GM12878 (cell line): ENCODE measurements at regions not wholly inside any gene's neighbourhood (a gene's known extent, or its start where the extent isn't known, plus 50 kb on each side); places are given as distances from the start of the nearest gene placed in this dataset.

Source experiments
- ATAC-seq: fragments of 200-7000 bp; cut with Tn5 transposase; 3 replicates; pipeline ENCODE4 v1.9.1; 2020; ENCODE audit warnings: mild to moderate bottlenecking, moderate library complexity
- BruUV-seq: library from RNA; stranded (reverse); fragments of 400-500 nt; replicated peaks from 2 replicates; lab custom pipeline; 2021; lab: Mats Ljungman, UMichigan
- CTCF ChIA-PET: fragments of 300-600 bp; sonication (Branson Sonifier 250); formaldehyde crosslinking; extraction: SDS; loops from one replicate; lab custom pipeline; 2021; ENCODE audit warnings: inconsistent platforms; lab: Yijun Ruan, JAX
- POLR2A ChIA-PET: fragments of 350-600 bp; formaldehyde crosslinking; extraction: SDS; loops from one replicate; lab custom pipeline; 2021; ENCODE audit warnings: inconsistent platforms; lab: Charles Lee
- RAD21 ChIA-PET: fragments of 300-600 bp; sonication (Branson Sonifier 250); formaldehyde crosslinking; loops from one replicate; lab custom pipeline; 2023; ENCODE audit warnings: antibody characterized with exemption; ENCODE audit not compliant: unreplicated experiment; lab: Charles Lee
- SMC1A ChIA-PET: fragments of 300-600 bp; sonication (Branson Sonifier 250); formaldehyde crosslinking; loops from one replicate; lab custom pipeline; 2023; ENCODE audit not compliant: unreplicated experiment, uncharacterized antibody; lab: Charles Lee
- DNase-seq: peaks from one replicate; pipeline ENCODE4 v3.0.0-alpha.2; 2011; ENCODE audit warnings: low read depth, low spot score
- FAIRE-seq: peaks from 3 replicates; lab custom pipeline; 2011; peaks lifted over from hg19 to GRCh38; lab: Jason Lieb, UNC
- H2AFZ ChIP-seq: 2 replicates; pipeline ENCODE4 v1.6.0; 2011; ENCODE audit warnings: low read depth, low read length, control low read depth; ENCODE audit not compliant: control insufficient read depth
- H3K27ac ChIP-seq: 2 replicates; pipeline ENCODE4 v1.5.1; 2011; ENCODE audit warnings: control low read depth; ENCODE audit not compliant: control insufficient read depth, insufficient read depth
- H3K27me3 ChIP-seq, 2 experiments: replicated peaks in 1 of 2; 2 replicates each; pipeline versions ENCODE4 v1.6.0 to v1.6.1; 2011; ENCODE audit warnings: low read length in 1 of 2; ENCODE audit not compliant: control insufficient read depth in 2 of 2, insufficient read depth in 2 of 2
- H3K36me3 ChIP-seq, 2 experiments: 2 replicates each; pipeline ENCODE4 v1.5.1; 2011; ENCODE audit warnings: low read length in 1 of 2; ENCODE audit not compliant: control insufficient read depth in 2 of 2, insufficient read depth in 2 of 2
- H3K4me1 ChIP-seq: 2 replicates; pipeline ENCODE4 v1.6.1; 2011; ENCODE audit warnings: mild to moderate bottlenecking, low read length, moderate library complexity, mixed read lengths; ENCODE audit not compliant: control insufficient read depth, insufficient read depth
- H3K4me2 ChIP-seq: 2 replicates; pipeline ENCODE4 v1.6.0; 2011; ENCODE audit warnings: control low read depth; ENCODE audit not compliant: control insufficient read depth, insufficient read depth
- H3K4me3 ChIP-seq: fragments of 200-600 bp; sonication (generic); 2 replicates; pipeline ENCODE4 v1.5.1; 2016
- H3K79me2 ChIP-seq: 2 replicates; pipeline ENCODE4 v1.6.0; 2011; ENCODE audit warnings: low read length; ENCODE audit not compliant: control insufficient read depth, insufficient read depth
- H3K9ac ChIP-seq: 2 replicates; pipeline ENCODE4 v1.8.0; 2011; ENCODE audit warnings: low read length, control low read depth, mixed read lengths; ENCODE audit not compliant: control insufficient read depth, insufficient read depth
- H3K9me3 ChIP-seq: replicated peaks from 3 replicates; pipeline ENCODE4 v1.5.1; 2011; ENCODE audit warnings: mild to moderate bottlenecking, low read length; ENCODE audit not compliant: control insufficient read depth, insufficient read depth
- H4K20me1 ChIP-seq: 2 replicates; pipeline ENCODE4 v1.6.0; 2011; ENCODE audit not compliant: control insufficient read depth, insufficient read depth
- ASH2L ChIP-seq: fragments of 300-600, 200-600 bp; sonication (generic); IDR thresholded peaks from 2 replicates; pipeline ENCODE4 v1.6.1; 2017; ENCODE audit warnings: low read depth, mild to moderate bottlenecking, borderline replicate concordance
- BCLAF1 ChIP-seq: fragments of 450-650 bp; IDR thresholded peaks from 2 replicates; pipeline ENCODE4 v1.6.1; 2017; ENCODE audit warnings: antibody characterized with exemption, mild to moderate bottlenecking, moderate library complexity
- EP300 ChIP-seq, 2 experiments: fragments of 150-350 bp in 1 of 2; IDR thresholded peaks; 2 replicates each; pipeline ENCODE4 v1.6.1; 2011 to 2012; ENCODE audit warnings: low read depth in 2 of 2, low read length in 2 of 2, borderline replicate concordance in 1 of 2, improper control_type of control experiment in 1 of 2, inconsistent platforms in 1 of 2; ENCODE audit not compliant: control insufficient read depth in 1 of 2
- FOXM1 ChIP-seq: IDR thresholded peaks from 2 replicates; pipeline ENCODE4 v1.6.1; 2012; ENCODE audit warnings: low read depth, mild to moderate bottlenecking, inconsistent platforms, low read length, moderate library complexity
- HDGF ChIP-seq: fragments of 450-650 bp; IDR thresholded peaks from 2 replicates; pipeline ENCODE4 v1.6.1; 2016; ENCODE audit warnings: antibody characterized with exemption
- IKZF1 ChIP-seq: fragments of 450-650 bp; conservative IDR thresholded peaks from 2 replicates; pipeline ENCODE4 v1.6.1; 2017; ENCODE audit warnings: antibody characterized with exemption, mild to moderate bottlenecking
- MYC ChIP-seq: IDR thresholded peaks from 2 replicates; pipeline ENCODE4 v1.6.1; 2011; ENCODE audit warnings: mild to moderate bottlenecking, low read length, moderate library complexity, inconsistent platforms; ENCODE audit not compliant: insufficient read depth, insufficient replicate concordance, insufficient read length, severe bottlenecking
- NBN ChIP-seq: fragments of 450-650 bp; IDR thresholded peaks from 2 replicates; pipeline ENCODE4 v1.6.1; 2016
- NR2C1 ChIP-seq: fragments of 450-650 bp; IDR thresholded peaks from 2 replicates; pipeline ENCODE4 v1.6.1; 2017; ENCODE audit warnings: antibody characterized with exemption, mild to moderate bottlenecking, moderate library complexity
- PAX8 ChIP-seq: fragments of 450-650 bp; IDR thresholded peaks from 2 replicates; pipeline ENCODE4 v1.6.1; 2017; ENCODE audit warnings: mild to moderate bottlenecking, moderate library complexity
- RB1 ChIP-seq: fragments of 450-650 bp; formaldehyde crosslinking; IDR thresholded peaks from 2 replicates; pipeline ENCODE4 v1.6.1; 2017; ENCODE audit warnings: mild to moderate bottlenecking, borderline replicate concordance
- RCOR1 ChIP-seq: conservative IDR thresholded peaks from 2 replicates; pipeline ENCODE4 v1.6.1; 2012; ENCODE audit warnings: low read depth, low read length, improper control_type of control experiment
- SIX5 ChIP-seq: IDR thresholded peaks from 2 replicates; pipeline ENCODE4 v1.6.1; 2011; ENCODE audit warnings: mild to moderate bottlenecking, low read depth, low read length, moderate library complexity; ENCODE audit not compliant: severe bottlenecking
- SUPT20H ChIP-seq: IDR thresholded peaks from 2 replicates; pipeline ENCODE4 v1.6.1; 2011; ENCODE audit warnings: low read depth, mild to moderate bottlenecking, low read length, moderate library complexity, borderline replicate concordance; ENCODE audit not compliant: control insufficient read depth
- TCF12 ChIP-seq: IDR thresholded peaks from 2 replicates; pipeline ENCODE4 v1.6.1; 2011; ENCODE audit warnings: low read depth, mild to moderate bottlenecking, low read length
- WRNIP1 ChIP-seq: IDR thresholded peaks from 2 replicates; pipeline ENCODE4 v1.6.1; 2011; ENCODE audit warnings: low read depth, low read length, improper control_type of control experiment, borderline replicate concordance
- ZNF274 ChIP-seq: IDR thresholded peaks from one replicate; pipeline ENCODE4 v1.8.0; 2011; ENCODE audit not compliant: insufficient read length, insufficient read depth
- WGBS: methylation state at CpG from one replicate; pipeline ENCODE4 v1.1.6; 2016; ENCODE audit warnings: low lambda C conversion rate; ENCODE audit not compliant: insufficient replicate concordance, insufficient coverage; ENCODE audit errors: missing lambda C conversion rate; 5-methylcytosine and 5-hydroxymethylcytosine counted together
- in situ Hi-C: fragments of 300-500 bp; cut with MboI; formaldehyde crosslinking; loops from 9 replicates; pipeline ENCODE4 v1.14.3; 2018; ENCODE audit warnings: mixed read lengths
- intact Hi-C: fragments of 100-400 bp; cut with micrococcal nuclease; formaldehyde crosslinking; loops from one replicate; pipeline ENCODE4 v1.14.2; 2022; ENCODE audit not compliant: unreplicated experiment

- WGBS, result 30% methylated on average over 5 of the region's 5 CpGs
- TF ChIP-seq BCLAF1 (no peak), SUPT20H (no peak), NR2C1 (no peak), HDGF (no peak), TCF12 (no peak), NBN (no peak), WRNIP1 (no peak), IKZF1 (no peak), RCOR1 (no peak), SIX5 (no peak), EP300 (IDR thresholded peaks at IDR 0.05; ENCODE audit: borderline replicate concordance in 1 of 2, control insufficient read depth in 1 of 2, low read depth in 2 of 2, low read length in 2 of 2) (no peak), ASH2L (no peak), MYC (no peak), FOXM1 (no peak), PAX8 (no peak), RB1 (no peak), ZNF274 (no peak)
- H4K20me1 ChIP-seq, result no peaks in the 10 kb centered on the region
- ChIA-PET POLR2A (no interaction called here), CTCF (no interaction called here), RAD21 (no interaction called here), SMC1A (no interaction called here)
- H3K27ac ChIP-seq, result no peak overlapping the region
- FAIRE-seq (no peak), ATAC-seq (no peak), DNase-seq (no peak)
- no peaks in the 10 kb centered on the region for H3K79me2 ChIP-seq
- intact Hi-C loops (no loop called here), in situ Hi-C loops (no loop called here)
- no peaks in the 10 kb centered on the region for H3K9me3 ChIP-seq
- no peaks in the 10 kb centered on the region for H3K27me3 ChIP-seq
- H2AFZ ChIP-seq, result no peak overlapping the region
- no peak overlapping the region for H3K4me2 ChIP-seq
- BruUV-seq, result no TSS peak
- no peaks in the 10 kb centered on the region for H3K4me1 ChIP-seq
- H3K36me3 ChIP-seq, result no peaks in the 10 kb centered on the region
- no peak overlapping the region for H3K4me3 ChIP-seq
- H3K9ac ChIP-seq, result no peak overlapping the region
Measured at GRCh38 chr2:150700666-150701580, 213.5 kb upstream of the RND3 start.
